GM19324 (cell line): ENCODE measurements at regions not wholly inside any gene's neighbourhood (a gene's known extent, or its start where the extent isn't known, plus 50 kb on each side); places are given as distances from the start of the nearest gene placed in this dataset.

Experiments used
- ATAC-seq: cut with Tn5 transposase; IDR thresholded peaks from one replicate; pipeline ENCODE4 v1.9.1; 2021; ENCODE audit warnings: mild to moderate bottlenecking, moderate library complexity; ENCODE audit not compliant: unreplicated experiment, low FRiP score

- ATAC-seq, result no peak
Observed at GRCh38 chr1:221148660-221149059, 269.4 kb downstream of the HLX start.

GRCh38 chr1:221149111-221149510 is 269.9 kb downstream of the HLX start:
- no peak for ATAC-seq

- ATAC-seq, result no peak
Observed at GRCh38 chr1:221149555-221150075, 270.4 kb downstream of the HLX start.

- ATAC-seq, result no peak
Observed at GRCh38 chr1:221150996-221151395, 271.8 kb downstream of the HLX start.

- ATAC-seq, result no peak
Observed at GRCh38 chr1:221154932-221155331, 275.7 kb downstream of the HLX start.

GRCh38 chr1:221157026-221157761 is 278.0 kb downstream of the HLX start:
- peak; percentile 90 for ATAC-seq

GRCh38 chr1:221159608-221160007 is 280.4 kb downstream of the HLX start:
- ATAC-seq, result no peak

- no peak for ATAC-seq
Observed at GRCh38 chr1:221161571-221162041, 282.4 kb downstream of the HLX start.

GRCh38 chr1:221162352-221162751 is 283.1 kb downstream of the HLX start:
- ATAC-seq, result no peak

GRCh38 chr1:221162939-221163338 is 283.7 kb downstream of the HLX start:
- ATAC-seq, result no peak

GRCh38 chr1:221164029-221164428 is 284.8 kb downstream of the HLX start:
- ATAC-seq, result no peak

- ATAC-seq, result no peak
Observed at GRCh38 chr1:221164951-221165838, 286.0 kb downstream of the HLX start.

- ATAC-seq, result no peak
Observed at GRCh38 chr1:221165839-221166500, 286.7 kb downstream of the HLX start.

- ATAC-seq, result no peak
Observed at GRCh38 chr1:221166559-221167318, 287.5 kb downstream of the HLX start.

- no peak for ATAC-seq
Observed at GRCh38 chr1:221169447-221169889, 290.2 kb downstream of the HLX start.

- ATAC-seq, result no peak
Observed at GRCh38 chr1:221170171-221170570, 290.9 kb downstream of the HLX start.

- no peak for ATAC-seq
Observed at GRCh38 chr1:221171768-221172167, 292.5 kb downstream of the HLX start.

- ATAC-seq, result no peak
Observed at GRCh38 chr1:221172841-221173240, 293.6 kb downstream of the HLX start.

GRCh38 chr1:221174330-221174993 is 295.2 kb downstream of the HLX start:
- ATAC-seq, result no peak
